Panc1 (cell line): ENCODE measurements at regions not wholly inside any gene's neighbourhood (a gene's known extent, or its start where the extent isn't known, plus 50 kb on each side); places are given as distances from the start of the nearest gene placed in this dataset.

Experiments used
- ATAC-seq: fragments of 200-7000 bp; cut with Tn5 transposase; 2 replicates; pipeline ENCODE4 v1.9.1; 2020; ENCODE audit warnings: mild to moderate bottlenecking, moderate library complexity
- BruUV-seq: library from RNA; stranded (reverse); fragments of 400-500 nt; replicated peaks from 2 replicates; lab custom pipeline; 2021; lab: Mats Ljungman, UMichigan
- CTCF ChIA-PET: fragments of 300-600 bp; sonication (Branson Sonifier 250); formaldehyde crosslinking; loops from one replicate; lab custom pipeline; 2022; ENCODE audit warnings: antibody characterized with exemption; lab: Charles Lee
- POLR2A ChIA-PET: fragments of 300-600 bp; sonication (Branson Sonifier 250); formaldehyde crosslinking; loops from one replicate; lab custom pipeline; 2022; ENCODE audit warnings: antibody characterized with exemption; lab: Charles Lee
- DNase-seq: peaks from one replicate; pipeline ENCODE4 v3.0.0-alpha.2; 2010; ENCODE audit warnings: low read depth, low spot score
- H3K27ac ChIP-seq: 2 replicates; pipeline ENCODE4 v1.5.1; 2011; ENCODE audit warnings: mild to moderate bottlenecking, low read length, inconsistent platforms
- H3K27me3 ChIP-seq: fragments of 200-500 bp; sonication (Bioruptor generic); 2 replicates; pipeline ENCODE4 v1.6.0; 2014; ENCODE audit warnings: low read length, inconsistent platforms; ENCODE audit not compliant: control insufficient read depth, insufficient read depth
- H3K36me3 ChIP-seq: fragments of 200-500 bp; sonication (Bioruptor generic); 2 replicates; pipeline ENCODE4 v1.5.1; 2014; ENCODE audit warnings: inconsistent platforms, mild to moderate bottlenecking, low read length, moderate library complexity; ENCODE audit not compliant: control insufficient read depth, insufficient read depth
- H3K4me1 ChIP-seq: 2 replicates; pipeline ENCODE4 v1.5.1; 2011; ENCODE audit warnings: inconsistent platforms, mild to moderate bottlenecking, low read length, moderate library complexity; ENCODE audit not compliant: control insufficient read depth, insufficient read depth
- H3K4me3 ChIP-seq, 2 experiments: 2 replicates each; pipeline ENCODE4 v1.5.1; 2011 to 2012; ENCODE audit warnings: low read depth in 2 of 2, low read length in 2 of 2, mild to moderate bottlenecking in 2 of 2, inconsistent platforms in 1 of 2, moderate library complexity in 1 of 2
- H3K9me3 ChIP-seq: fragments of 200-500 bp; sonication (Bioruptor generic); 2 replicates; pipeline ENCODE4 v1.5.1; 2014; ENCODE audit warnings: low read depth, mild to moderate bottlenecking, inconsistent platforms, low read length, moderate library complexity; ENCODE audit not compliant: control insufficient read depth, insufficient read depth
- CTCF ChIP-seq: fragments of 450-650 bp; IDR thresholded peaks from 2 replicates; pipeline ENCODE4 v1.5.1; 2017; ENCODE audit warnings: mild to moderate bottlenecking
- POLR2AphosphoS5 ChIP-seq: IDR thresholded peaks from 2 replicates; pipeline ENCODE4 v1.6.1; 2012; ENCODE audit warnings: mild to moderate bottlenecking, low read depth, low read length, moderate library complexity
- SIN3A ChIP-seq: IDR thresholded peaks from 2 replicates; pipeline ENCODE4 v1.6.1; 2012; ENCODE audit warnings: low read depth, mild to moderate bottlenecking, low read length, moderate library complexity, borderline replicate concordance; ENCODE audit not compliant: insufficient read depth
- TCF7L2 ChIP-seq: IDR thresholded peaks from 2 replicates; pipeline ENCODE4 v1.6.1; 2011; ENCODE audit warnings: mild to moderate bottlenecking, low read depth, low read length, inconsistent platforms
- in situ Hi-C: cut with HindIII; loops from 2 replicates; pipeline ENCODE4 v1.10.0; 2016; ENCODE audit warnings: low sequenced_read_pairs, low pct_unique_long_range_greater_than_20kb
- intact Hi-C: fragments of 100-400 bp; cut with micrococcal nuclease; formaldehyde crosslinking; loops from one replicate; pipeline ENCODE4 v1.10.0; 2022; ENCODE audit not compliant: unreplicated experiment
- TF ChIP-seq, protein P1 (sequence below), 2 experiments: IDR thresholded peaks; 2 replicates each; pipeline ENCODE4 v1.6.1; 2011 to 2012; ENCODE audit warnings: low read depth in 2 of 2, control low read depth in 1 of 2, low read length in 1 of 2, mild to moderate bottlenecking in 1 of 2, moderate library complexity in 1 of 2; ENCODE audit not compliant: insufficient read depth in 1 of 2

GRCh38 chr7:25863729-25864110 is 288.3 kb upstream of the NFE2L3 start:
- in situ Hi-C loops (no loop called here), intact Hi-C loops (no loop called here)
- ChIA-PET CTCF (no interaction called here), POLR2A (no interaction called here)
- H3K4me3 ChIP-seq = no peak overlapping the region
- H3K4me1 ChIP-seq = peaks cover 17% of the 10 kb centered on the region; the same call in 1 of the 2 replicates
- no peak for TF ChIP-seq SIN3A
- no peak for TF ChIP-seq TCF7L2
- TF ChIP-seq POLR2AphosphoS5 = no peak
- TF ChIP-seq CTCF = no peak
- TF ChIP-seq, protein P1, sequence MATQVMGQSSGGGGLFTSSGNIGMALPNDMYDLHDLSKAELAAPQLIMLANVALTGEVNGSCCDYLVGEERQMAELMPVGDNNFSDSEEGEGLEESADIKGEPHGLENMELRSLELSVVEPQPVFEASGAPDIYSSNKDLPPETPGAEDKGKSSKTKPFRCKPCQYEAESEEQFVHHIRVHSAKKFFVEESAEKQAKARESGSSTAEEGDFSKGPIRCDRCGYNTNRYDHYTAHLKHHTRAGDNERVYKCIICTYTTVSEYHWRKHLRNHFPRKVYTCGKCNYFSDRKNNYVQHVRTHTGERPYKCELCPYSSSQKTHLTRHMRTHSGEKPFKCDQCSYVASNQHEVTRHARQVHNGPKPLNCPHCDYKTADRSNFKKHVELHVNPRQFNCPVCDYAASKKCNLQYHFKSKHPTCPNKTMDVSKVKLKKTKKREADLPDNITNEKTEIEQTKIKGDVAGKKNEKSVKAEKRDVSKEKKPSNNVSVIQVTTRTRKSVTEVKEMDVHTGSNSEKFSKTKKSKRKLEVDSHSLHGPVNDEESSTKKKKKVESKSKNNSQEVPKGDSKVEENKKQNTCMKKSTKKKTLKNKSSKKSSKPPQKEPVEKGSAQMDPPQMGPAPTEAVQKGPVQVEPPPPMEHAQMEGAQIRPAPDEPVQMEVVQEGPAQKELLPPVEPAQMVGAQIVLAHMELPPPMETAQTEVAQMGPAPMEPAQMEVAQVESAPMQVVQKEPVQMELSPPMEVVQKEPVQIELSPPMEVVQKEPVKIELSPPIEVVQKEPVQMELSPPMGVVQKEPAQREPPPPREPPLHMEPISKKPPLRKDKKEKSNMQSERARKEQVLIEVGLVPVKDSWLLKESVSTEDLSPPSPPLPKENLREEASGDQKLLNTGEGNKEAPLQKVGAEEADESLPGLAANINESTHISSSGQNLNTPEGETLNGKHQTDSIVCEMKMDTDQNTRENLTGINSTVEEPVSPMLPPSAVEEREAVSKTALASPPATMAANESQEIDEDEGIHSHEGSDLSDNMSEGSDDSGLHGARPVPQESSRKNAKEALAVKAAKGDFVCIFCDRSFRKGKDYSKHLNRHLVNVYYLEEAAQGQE (IDR thresholded peaks at IDR 0.05; ENCODE audit: insufficient read depth in 1 of 2, low read depth in 2 of 2, low read length in 1 of 2) = no peak
- H3K9me3 ChIP-seq = no peaks in the 10 kb centered on the region
- no peaks in the 10 kb centered on the region for H3K36me3 ChIP-seq
- H3K27me3 ChIP-seq = peaks cover 35% of the 10 kb centered on the region
- no peak for DNase-seq
- BruUV-seq = no TSS peak
- no peak for ATAC-seq
- no peak overlapping the region for H3K27ac ChIP-seq

DNA sequence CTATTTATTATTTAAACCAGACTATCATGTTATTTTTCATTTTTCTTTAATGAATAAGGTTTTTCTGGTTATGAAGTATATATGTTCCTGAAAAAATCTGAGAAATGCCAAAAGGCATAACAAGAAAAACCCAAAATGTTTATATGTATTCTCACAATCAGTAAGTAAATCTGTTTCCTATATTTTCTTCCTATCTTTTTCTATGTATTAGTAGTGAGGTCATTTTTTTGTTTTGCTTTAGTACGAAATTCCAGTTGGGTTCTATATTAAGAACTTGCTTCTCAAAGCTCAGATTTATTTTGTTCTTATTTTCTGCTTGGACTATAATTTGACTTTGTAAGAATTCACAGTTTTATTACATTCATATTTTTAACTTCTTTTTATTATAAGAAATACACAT is 287.5 kb upstream of the NFE2L3 start:
- in situ Hi-C loops (no loop called here), intact Hi-C loops (no loop called here)
- BruUV-seq = no TSS peak
- ATAC-seq = no peak
- Histone ChIP-seq H3K4me3 (no peak overlapping the region), H3K36me3 (no peaks in the 10 kb centered on the region; the same call in 1 of the 2 replicates), H3K27ac (no peak overlapping the region), H3K4me1 (peaks cover 17% of the 10 kb centered on the region; the same call in 1 of the 2 replicates), H3K9me3 (no peaks in the 10 kb centered on the region), H3K27me3 (peaks cover 43% of the 10 kb centered on the region)
- CTCF ChIA-PET = no interaction called here
- POLR2A ChIA-PET = no interaction called here
- DNase-seq = no peak
- no peak for TF ChIP-seq SIN3A

GRCh38 chr7:25864943-25865751 is 286.9 kb upstream of the NFE2L3 start:
- POLR2A ChIA-PET = no interaction called here

More at GRCh38 chr7:25864943-25865751, 286.9 kb upstream of the NFE2L3 start:
- H3K4me1 ChIP-seq = peaks cover 17% of the 10 kb centered on the region; the same call in 1 of the 2 replicates
- no peak overlapping the region for H3K4me3 ChIP-seq
- no peaks in the 10 kb centered on the region for H3K9me3 ChIP-seq
- ATAC-seq = no peak
- DNase-seq = no peak
- in situ Hi-C loops = no loop called here
- intact Hi-C loops = no loop called here
- H3K27ac ChIP-seq = no peak overlapping the region
- H3K27me3 ChIP-seq = peaks cover 49% of the 10 kb centered on the region
- TF ChIP-seq, protein P1 (IDR thresholded peaks at IDR 0.05; ENCODE audit: insufficient read depth in 1 of 2, low read depth in 2 of 2, low read length in 1 of 2) = no peak
- no peak for TF ChIP-seq SIN3A
- CTCF ChIA-PET = no interaction called here
- no peaks in the 10 kb centered on the region; the same call in 1 of the 2 replicates for H3K36me3 ChIP-seq
- no TSS peak for BruUV-seq
